NCI-H2107 (cell line): ENCODE measurements at regions not wholly inside any gene's neighbourhood (a gene's known extent, or its start where the extent isn't known, plus 50 kb on each side); places are given as distances from the start of the nearest gene placed in this dataset.
"Not testable (repeated sequence)": the region's sequence is repeated elsewhere in the genome, so short reads cannot be mapped to it uniquely, and the experiment has no call there.

ENCODE experiments used
- DNase-seq: peaks from one replicate; lab custom pipeline; 2025; lab: John Stamatoyannopoulos, UW

GRCh38 chr3:153976891-153977554, 144.2 kb upstream of the ARHGEF26 start:
- DNase-seq = no peak

GRCh38 chr3:153978006-153978405, 143.2 kb upstream of the ARHGEF26 start:
- DNase-seq = no peak

- DNase-seq = no peak
These were observed 141.6 kb upstream of the ARHGEF26 start for GRCh38 chr3:153979418-153980251.

GRCh38 chr3:153980252-153980590, 141.0 kb upstream of the ARHGEF26 start:
- no peak for DNase-seq

GRCh38 chr3:153997364-153997763, 123.8 kb upstream of the ARHGEF26 start:
- not testable (repeated sequence) for DNase-seq

GRCh38 chr3:154003649-154004048, 117.5 kb upstream of the ARHGEF26 start:
- no peak for DNase-seq

GRCh38 chr3:154011036-154011435, 110.2 kb upstream of the ARHGEF26 start:
- DNase-seq = no peak

GRCh38 chr3:154013736-154014135, 107.5 kb upstream of the ARHGEF26 start:
- no peak for DNase-seq

- no peak for DNase-seq
These were observed 105.9 kb upstream of the ARHGEF26 start for GRCh38 chr3:154015307-154015706.

GRCh38 chr3:154018100-154018696, 103.0 kb upstream of the ARHGEF26 start:
- DNase-seq = no peak

- DNase-seq = no peak
These were observed 98.6 kb upstream of the ARHGEF26 start for GRCh38 chr3:154022606-154023005.

GRCh38 chr3:154023148-154023547, 98.0 kb upstream of the ARHGEF26 start:
- no peak for DNase-seq

GRCh38 chr3:154025007-154025406, 96.2 kb upstream of the ARHGEF26 start:
- DNase-seq = no peak

- no peak for DNase-seq
These were observed 91.3 kb upstream of the ARHGEF26 start for GRCh38 chr3:154029926-154030325.

- no peak for DNase-seq
These were observed 86.3 kb upstream of the ARHGEF26 start for GRCh38 chr3:154034797-154035330.

GRCh38 chr3:154040283-154040682, 80.9 kb upstream of the ARHGEF26 start:
- DNase-seq = no peak

- no peak for DNase-seq
These were observed 76.5 kb upstream of the ARHGEF26 start for GRCh38 chr3:154044671-154045070.

GRCh38 chr3:154050216-154050615, 71.0 kb upstream of the ARHGEF26 start:
- no peak for DNase-seq

- no peak for DNase-seq
These were observed 70.4 kb upstream of the ARHGEF26 start for GRCh38 chr3:154050766-154051165.

GRCh38 chr3:154059833-154060232, 61.4 kb upstream of the ARHGEF26 start:
- no peak for DNase-seq

- DNase-seq = no peak
These were observed 60.8 kb upstream of the ARHGEF26 start for GRCh38 chr3:154060238-154061000.

GRCh38 chr3:154061001-154061370, 60.2 kb upstream of the ARHGEF26 start:
- no peak for DNase-seq
